ENCODE measurements at regions not wholly inside any gene's neighbourhood (a gene's known extent, or its start where the extent isn't known, plus 50 kb on each side); places are given as distances from the start of the nearest gene placed in this dataset.
A peak's percentile ranks its signal among the peaks of the same experiment; 100 is the strongest.

- H3K4me1 ChIP-seq (ENCODE audit: insufficient read depth, low read length), result no peaks in the 10 kb centered on the region
- H3K4me1 Mint-ChIP-seq, result peaks cover 0 to 5% of the 10 kb centered on the region in 2 experiments; a peak in 1 of 4 replicates
- H3K36me3 Mint-ChIP-seq (ENCODE audit: insufficient read depth in 1 of 3, low read depth in 3 of 3), result no peaks in the 10 kb centered on the region
Observed at GRCh38 chr1:34371829-34372532, 195.3 kb downstream of the C1orf94 start.

More at GRCh38 chr1:34371829-34372532, 195.3 kb downstream of the C1orf94 start:
- no peak overlapping the region for H3K27ac ChIP-seq (ENCODE audit: insufficient read length, low read depth, low read length)
- no peak overlapping the region for H4K8ac ChIP-seq (replicated peaks; ENCODE audit: insufficient read length, low read depth, low read length)
- no peak overlapping the region for H3K23ac ChIP-seq (ENCODE audit: insufficient read length, low read depth, low read length)
- H4K91ac ChIP-seq (ENCODE audit: insufficient read length, low read depth, low read length), result no peak overlapping the region
- H2BK120ac ChIP-seq (ENCODE audit: low read depth, low read length, poor library complexity, severe bottlenecking), result no peak overlapping the region
- H3K9me3 ChIP-seq (ENCODE audit: control insufficient read depth, low read depth, low read length), result no peaks in the 10 kb centered on the region
- no peaks in the 10 kb centered on the region for H3K27me3 ChIP-seq (ENCODE audit: insufficient read depth, low read length)
- no peaks in the 10 kb centered on the region for H4K20me1 ChIP-seq (ENCODE audit: control insufficient read depth, insufficient read depth, insufficient read length)
- no peak overlapping the region for H3K18ac ChIP-seq (ENCODE audit: insufficient read length, low read depth, low read length)
- no peak overlapping the region for H3K4me3 Mint-ChIP-seq
- peaks cover 19% of the 10 kb centered on the region for H3K27me3 Mint-ChIP-seq (ENCODE audit: low read depth)
- H3K4me2 ChIP-seq (ENCODE audit: insufficient read depth, insufficient read length, low read length), result no peak overlapping the region
- no peak overlapping the region for H3K14ac ChIP-seq (ENCODE audit: insufficient read depth, low read length)
- DNase-seq, result no peak
- WGBS (ENCODE audit: extremely low coverage, insufficient read length, low lambda C conversion rate), result no CpG with 5 or more reads among the region's 1 CpG
- H3K56ac ChIP-seq (ENCODE audit: insufficient read length, low read depth, low read length), result no peak overlapping the region
- H3K23me2 ChIP-seq (ENCODE audit: insufficient read length, low read depth, low read length, poor library complexity, severe bottlenecking), result no peaks in the 10 kb centered on the region
- H2BK5ac ChIP-seq (ENCODE audit: insufficient read length, low read length), result no peak overlapping the region
- no peak overlapping the region for H3K4ac ChIP-seq (ENCODE audit: low read depth, low read length)
- no peak overlapping the region for H2AK5ac ChIP-seq (ENCODE audit: insufficient read length, low read length)
- no peak overlapping the region for H3T11ph ChIP-seq (ENCODE audit: low read length)
- H3K9me3 Mint-ChIP-seq, result no peaks in the 10 kb centered on the region
- no peak overlapping the region for H2BK20ac ChIP-seq (ENCODE audit: low read depth, low read length, poor library complexity, severe bottlenecking)
- no peak overlapping the region for H2AFZ ChIP-seq (ENCODE audit: low read length)
- no peak overlapping the region for H2BK15ac ChIP-seq (ENCODE audit: low read depth, low read length)
- no peaks in the 10 kb centered on the region for H3K79me2 ChIP-seq (ENCODE audit: insufficient read depth, low read length)
- H3K9ac ChIP-seq (ENCODE audit: extremely low read depth, insufficient read length, low read length), result no peak overlapping the region
- no peak overlapping the region for H4K5ac ChIP-seq (ENCODE audit: insufficient read length, low read depth, low read length)
- H3K79me1 ChIP-seq (ENCODE audit: insufficient read depth, low read depth, low read length, poor library complexity, severe bottlenecking), result no peaks in the 10 kb centered on the region
- no peak overlapping the region for H2BK12ac ChIP-seq (ENCODE audit: insufficient read length, low read depth, low read length)
- 0 out of 3 replicates have a peak, but pooled peaks have one; percentile 11 for TF ChIP-seq CTCF (conservative IDR thresholded peaks at IDR 0.05)
- H3K27ac Mint-ChIP-seq, result no peak overlapping the region

Data from H9 (cell line).